AG09309 (cell line): ENCODE measurements at regions not wholly inside any gene's neighbourhood (a gene's known extent, or its start where the extent isn't known, plus 50 kb on each side); places are given as distances from the start of the nearest gene placed in this dataset.

ENCODE experiments used
- DNase-seq: peaks from one replicate; pipeline ENCODE4 v3.0.0-alpha.2; 2010; ENCODE audit warnings: low read depth
- H3K4me3 ChIP-seq: 2 replicates; pipeline ENCODE4 v1.5.1; 2011; ENCODE audit warnings: mild to moderate bottlenecking, low read depth, low read length, moderate library complexity; ENCODE audit not compliant: control insufficient read depth
- CTCF ChIP-seq: IDR thresholded peaks from 2 replicates; pipeline ENCODE4 v1.5.1; 2011; ENCODE audit warnings: mild to moderate bottlenecking, low read depth, low read length, inconsistent platforms; ENCODE audit not compliant: insufficient read depth, control insufficient read depth; ENCODE audit errors: missing control alignments

GRCh38 chr10:44801383-44802327 is 109.5 kb upstream of the TMEM72 start:
- TF ChIP-seq CTCF, result no peak
- DNase-seq, result peak; percentile 75
- H3K4me3 ChIP-seq, result no peak overlapping the region

GRCh38 chr10:44803862-44804261 is 107.3 kb upstream of the TMEM72 start:
- no peak overlapping the region for H3K4me3 ChIP-seq
- DNase-seq, result no peak
- no peak for TF ChIP-seq CTCF

- DNase-seq, result no peak
- TF ChIP-seq CTCF, result no peak
- H3K4me3 ChIP-seq, result no peak overlapping the region
These were observed 106.5 kb upstream of the TMEM72 start for GRCh38 chr10:44804661-44805060.

GRCh38 chr10:44805466-44806210 is 105.5 kb upstream of the TMEM72 start:
- TF ChIP-seq CTCF, result no peak
- no peak for DNase-seq
- H3K4me3 ChIP-seq, result no peak overlapping the region

- no peak for TF ChIP-seq CTCF
- no peak overlapping the region for H3K4me3 ChIP-seq
- DNase-seq, result no peak
These were observed 104.2 kb upstream of the TMEM72 start for GRCh38 chr10:44806950-44807349.

GRCh38 chr10:44807451-44807850 is 103.7 kb upstream of the TMEM72 start:
- no peak overlapping the region for H3K4me3 ChIP-seq
- TF ChIP-seq CTCF, result no peak
- DNase-seq, result no peak
